HUDEP-2 (cell line): ENCODE measurements at regions not wholly inside any gene's neighbourhood (a gene's known extent, or its start where the extent isn't known, plus 50 kb on each side); places are given as distances from the start of the nearest gene placed in this dataset.
A peak's percentile ranks its signal among the peaks of the same experiment; 100 is the strongest.

ENCODE experiments used
- DNase-seq, 76 experiments: peaks; one replicate each; lab custom pipeline; 2025; ENCODE audit not compliant: unreplicated experiment in 76 of 76; lab: John Stamatoyannopoulos, UW

GRCh38 chr1:10958614-10959013 lies 53.8 kb upstream of the TARDBP start:
- no peak for DNase-seq

- DNase-seq, result peak in 60 of 76 experiments; percentile 7 to 79 (median 43)
Measured at GRCh38 chr1:10960411-10961299, 51.8 kb upstream of the TARDBP start.

GRCh38 chr1:10961300-10961833 lies 51.1 kb upstream of the TARDBP start:
- DNase-seq, result no peak

- DNase-seq, result peak in 7 of 76 experiments; percentile 2 to 35 (median 8)
Measured at GRCh38 chr1:10962483-10962882, 50.0 kb upstream of the TARDBP start.
